MM.1S (cell line): ENCODE measurements at regions not wholly inside any gene's neighbourhood (a gene's known extent, or its start where the extent isn't known, plus 50 kb on each side); places are given as distances from the start of the nearest gene placed in this dataset.
"Not testable (repeated sequence)": the region's sequence is repeated elsewhere in the genome, so short reads cannot be mapped to it uniquely, and the experiment has no call there.

ENCODE experiments used
- DNase-seq: peaks from one replicate; pipeline ENCODE4 v3.0.0-alpha.2; 2015
- H2AFZ ChIP-seq: fragments of 300-600 bp; sonication (generic); 2 replicates; pipeline ENCODE4 v1.6.0; 2016; ENCODE audit warnings: antibody characterized with exemption, low read length
- H3F3A ChIP-seq: fragments of 300-600 bp; sonication (generic); 2 replicates; pipeline ENCODE4 v1.6.1; 2016; ENCODE audit warnings: mild to moderate bottlenecking, antibody characterized with exemption, low read length, moderate library complexity, mixed read lengths; ENCODE audit not compliant: insufficient read depth
- H3K27ac ChIP-seq: fragments of 300-600 bp; sonication (generic); 2 replicates; pipeline ENCODE4 v1.5.1; 2016; ENCODE audit warnings: mild to moderate bottlenecking, low read length
- H3K27me3 ChIP-seq: fragments of 300-600 bp; sonication (generic); replicated peaks from 2 replicates; pipeline ENCODE4 v1.6.0; 2016; ENCODE audit warnings: low read length; ENCODE audit not compliant: insufficient read depth
- H3K36me3 ChIP-seq: fragments of 300-600 bp; sonication (generic); replicated peaks from 2 replicates; pipeline ENCODE4 v1.6.1; 2016; ENCODE audit warnings: mild to moderate bottlenecking, low read length, mixed read lengths; ENCODE audit not compliant: insufficient read depth
- H3K4me1 ChIP-seq: fragments of 300-600 bp; sonication (generic); 2 replicates; pipeline ENCODE4 v1.6.1; 2016; ENCODE audit warnings: low read length, mixed read lengths
- H3K4me2 ChIP-seq: fragments of 300-600 bp; sonication (generic); 2 replicates; pipeline ENCODE4 v1.6.0; 2016; ENCODE audit warnings: low read depth, low read length
- H3K4me3 ChIP-seq: fragments of 300-600 bp; sonication (generic); 2 replicates; pipeline ENCODE4 v1.5.1; 2016; ENCODE audit warnings: low read length, mixed read lengths
- H3K79me2 ChIP-seq: fragments of 300-600 bp; sonication (generic); 2 replicates; pipeline ENCODE4 v1.6.1; 2016; ENCODE audit warnings: mixed run types, low read length, mixed read lengths
- H3K9ac ChIP-seq: fragments of 300-600 bp; sonication (generic); 2 replicates; pipeline ENCODE4 v1.6.1; 2016; ENCODE audit warnings: low read length, mixed read lengths
- H3K9me2 ChIP-seq: fragments of 300-600 bp; sonication (generic); replicated peaks from 2 replicates; pipeline ENCODE4 v1.6.1; 2016; ENCODE audit warnings: mild to moderate bottlenecking, low read length, mixed read lengths; ENCODE audit not compliant: insufficient read depth
- H3K9me3 ChIP-seq: fragments of 300-600 bp; sonication (generic); replicated peaks from 2 replicates; pipeline ENCODE4 v1.6.1; 2016; ENCODE audit warnings: mild to moderate bottlenecking, low read length, mixed read lengths; ENCODE audit not compliant: insufficient read depth
- H4K20me1 ChIP-seq: fragments of 300-600 bp; sonication (generic); 2 replicates; pipeline ENCODE4 v1.6.1; 2016; ENCODE audit warnings: mild to moderate bottlenecking, low read length, moderate library complexity, mixed read lengths; ENCODE audit not compliant: insufficient read depth
- EZH2 ChIP-seq: fragments of 300-600 bp; sonication (generic); optimal IDR thresholded peaks from 2 replicates; pipeline ENCODE3; 2017; ENCODE audit warnings: low read depth, mild to moderate bottlenecking, antibody characterized with exemption, low read length, mixed read lengths
- EZH2phosphoT487 ChIP-seq: fragments of 300-600 bp; sonication (generic); IDR thresholded peaks from 2 replicates; pipeline ENCODE4 v1.6.1; 2018; ENCODE audit warnings: antibody characterized with exemption, low read length
- TF ChIP-seq, protein P1 (sequence below): fragments of 300-600 bp; sonication (generic); IDR thresholded peaks from 2 replicates; pipeline ENCODE4 v1.5.1; 2016; ENCODE audit warnings: antibody characterized with exemption, low read length, mixed read lengths

GRCh38 chr21:28581976-28582375 lies 410.7 kb downstream of the LTN1 start:
- no peak overlapping the region for H3K4me2 ChIP-seq
- no peak overlapping the region for H3K27ac ChIP-seq
- DNase-seq, result no peak

GRCh38 chr21:28581311-28581731 lies 411.4 kb downstream of the LTN1 start:
- not testable (repeated sequence) for H3K9me3 ChIP-seq, H3K27me3 ChIP-seq, H3F3A ChIP-seq, H3K9ac ChIP-seq, H3K4me3 ChIP-seq, H3K4me2 ChIP-seq, H4K20me1 ChIP-seq, H3K27ac ChIP-seq, H3K36me3 ChIP-seq, H3K4me1 ChIP-seq, H2AFZ ChIP-seq, H3K79me2 ChIP-seq, DNase-seq, H3K9me2 ChIP-seq

More at GRCh38 chr21:28581976-28582375, 410.7 kb downstream of the LTN1 start:
- no peaks in the 10 kb centered on the region for H3K79me2 ChIP-seq
- no peaks in the 10 kb centered on the region for H3K27me3 ChIP-seq
- no peaks in the 10 kb centered on the region for H3F3A ChIP-seq
- H3K9ac ChIP-seq, result no peak overlapping the region
- no peak overlapping the region for H3K4me3 ChIP-seq
- H3K36me3 ChIP-seq, result no peaks in the 10 kb centered on the region
- H3K9me3 ChIP-seq, result no peaks in the 10 kb centered on the region
- no peaks in the 10 kb centered on the region for H4K20me1 ChIP-seq
- TF ChIP-seq, protein P1, sequence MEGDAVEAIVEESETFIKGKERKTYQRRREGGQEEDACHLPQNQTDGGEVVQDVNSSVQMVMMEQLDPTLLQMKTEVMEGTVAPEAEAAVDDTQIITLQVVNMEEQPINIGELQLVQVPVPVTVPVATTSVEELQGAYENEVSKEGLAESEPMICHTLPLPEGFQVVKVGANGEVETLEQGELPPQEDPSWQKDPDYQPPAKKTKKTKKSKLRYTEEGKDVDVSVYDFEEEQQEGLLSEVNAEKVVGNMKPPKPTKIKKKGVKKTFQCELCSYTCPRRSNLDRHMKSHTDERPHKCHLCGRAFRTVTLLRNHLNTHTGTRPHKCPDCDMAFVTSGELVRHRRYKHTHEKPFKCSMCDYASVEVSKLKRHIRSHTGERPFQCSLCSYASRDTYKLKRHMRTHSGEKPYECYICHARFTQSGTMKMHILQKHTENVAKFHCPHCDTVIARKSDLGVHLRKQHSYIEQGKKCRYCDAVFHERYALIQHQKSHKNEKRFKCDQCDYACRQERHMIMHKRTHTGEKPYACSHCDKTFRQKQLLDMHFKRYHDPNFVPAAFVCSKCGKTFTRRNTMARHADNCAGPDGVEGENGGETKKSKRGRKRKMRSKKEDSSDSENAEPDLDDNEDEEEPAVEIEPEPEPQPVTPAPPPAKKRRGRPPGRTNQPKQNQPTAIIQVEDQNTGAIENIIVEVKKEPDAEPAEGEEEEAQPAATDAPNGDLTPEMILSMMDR, result no peak
- TF ChIP-seq EZH2phosphoT487, result no peak
- TF ChIP-seq EZH2, result no peak
- H3K9me2 ChIP-seq, result no peaks in the 10 kb centered on the region
- no peak overlapping the region for H2AFZ ChIP-seq
- no peaks in the 10 kb centered on the region for H3K4me1 ChIP-seq

- TF ChIP-seq EZH2, result no peak
- TF ChIP-seq, protein P1, result no peak
- no peak for TF ChIP-seq EZH2phosphoT487
- H3K9me3 ChIP-seq, result no peaks in the 10 kb centered on the region
- H3K4me3 ChIP-seq, result no peak overlapping the region
- no peaks in the 10 kb centered on the region for H3F3A ChIP-seq
- H3K4me1 ChIP-seq, result no peaks in the 10 kb centered on the region
- H3K4me2 ChIP-seq, result no peak overlapping the region
- H3K36me3 ChIP-seq, result no peaks in the 10 kb centered on the region
- no peaks in the 10 kb centered on the region for H3K9me2 ChIP-seq
- H3K27me3 ChIP-seq, result no peaks in the 10 kb centered on the region
- no peak overlapping the region for H2AFZ ChIP-seq
- DNase-seq, result no peak
- no peak overlapping the region for H3K9ac ChIP-seq
- no peak overlapping the region for H3K27ac ChIP-seq
- H3K79me2 ChIP-seq, result no peaks in the 10 kb centered on the region
- no peaks in the 10 kb centered on the region for H4K20me1 ChIP-seq
Measured at GRCh38 chr21:28580585-28580984, 412.1 kb downstream of the LTN1 start.

- Histone ChIP-seq H3K4me2 (no peak overlapping the region), H3K9ac (no peak overlapping the region), H3K27ac (no peak overlapping the region), H3K9me3 (no peaks in the 10 kb centered on the region), H3K4me3 (no peak overlapping the region), H3K9me2 (no peaks in the 10 kb centered on the region), H3F3A (no peaks in the 10 kb centered on the region), H4K20me1 (no peaks in the 10 kb centered on the region), H3K27me3 (no peaks in the 10 kb centered on the region), H3K79me2 (no peaks in the 10 kb centered on the region), H3K4me1 (no peaks in the 10 kb centered on the region), H2AFZ (no peak overlapping the region), H3K36me3 (no peaks in the 10 kb centered on the region)
- TF ChIP-seq, protein P1, result no peak
- TF ChIP-seq EZH2phosphoT487 (no peak), EZH2 (no peak)
- DNase-seq, result no peak
Measured at GRCh38 chr21:28579986-28580550, 412.6 kb downstream of the LTN1 start.
